Stimulated activated effector memory CD8-positive, alpha-beta T cell treated with anti-CD3 and anti-CD28 coated beads, Interleukin-12 subunit alpha, Interleukin-12 subunit beta, amount 100 ng/mL, for 72 hours (primary cell): ENCODE measurements at regions not wholly inside any gene's neighbourhood (a gene's known extent, or its start where the extent isn't known, plus 50 kb on each side); places are given as distances from the start of the nearest gene placed in this dataset.

ENCODE experiments used
- ATAC-seq: fragments of 150-1000 bp; cut with Tn5 transposase; 2 replicates; pipeline ENCODE4 v1.10.0; 2021
- DNase-seq, 2 donors: peaks; one replicate each; pipeline ENCODE4 v3.0.0; 2021 to 2022; ENCODE audit warnings: low spot score in 2 of 2
- H3K27ac Mint-ChIP-seq: one replicate; pipeline ENCODE4 v1.8.0; 2022; ENCODE audit warnings: mild to moderate bottlenecking, mixed read lengths
- H3K36me3 Mint-ChIP-seq: one replicate; pipeline ENCODE4 v1.8.0; 2022; ENCODE audit warnings: mild to moderate bottlenecking, mixed read lengths
- H3K4me1 Mint-ChIP-seq: one replicate; pipeline ENCODE4 v1.8.0; 2022; ENCODE audit warnings: mixed read lengths
- H3K4me3 Mint-ChIP-seq: one replicate; pipeline ENCODE4 v1.8.0; 2022; ENCODE audit warnings: mild to moderate bottlenecking, mixed read lengths
- H3K9me3 Mint-ChIP-seq: one replicate; pipeline ENCODE4 v1.8.0; 2022; ENCODE audit warnings: mixed read lengths

DNA sequence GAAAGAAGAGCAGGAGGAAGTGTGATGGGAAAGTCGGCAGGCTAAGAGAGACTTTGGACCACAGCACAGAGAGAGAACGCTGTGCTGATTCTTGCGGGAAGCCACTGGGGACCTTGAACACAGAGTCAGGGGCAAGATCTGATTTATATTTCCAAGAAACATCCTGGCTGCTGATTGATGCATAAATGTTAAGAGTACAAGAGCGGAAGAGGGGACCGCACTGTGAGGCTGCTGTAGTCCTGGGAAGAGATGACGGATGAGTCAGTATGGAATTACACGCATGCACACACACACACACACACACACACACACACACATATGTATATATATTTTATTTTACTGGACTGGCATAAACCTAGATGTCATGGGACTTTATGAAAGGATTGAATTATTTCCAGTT lies 865.6 kb upstream of the ID2 start:
- H3K36me3 Mint-ChIP-seq = no peaks in the 10 kb centered on the region
- no peak overlapping the region for H3K27ac Mint-ChIP-seq
- DNase-seq (no peak), ATAC-seq (no peak)
- no peak overlapping the region for H3K4me3 Mint-ChIP-seq
- no peaks in the 10 kb centered on the region for H3K9me3 Mint-ChIP-seq
- H3K4me1 Mint-ChIP-seq = no peaks in the 10 kb centered on the region

DNA sequence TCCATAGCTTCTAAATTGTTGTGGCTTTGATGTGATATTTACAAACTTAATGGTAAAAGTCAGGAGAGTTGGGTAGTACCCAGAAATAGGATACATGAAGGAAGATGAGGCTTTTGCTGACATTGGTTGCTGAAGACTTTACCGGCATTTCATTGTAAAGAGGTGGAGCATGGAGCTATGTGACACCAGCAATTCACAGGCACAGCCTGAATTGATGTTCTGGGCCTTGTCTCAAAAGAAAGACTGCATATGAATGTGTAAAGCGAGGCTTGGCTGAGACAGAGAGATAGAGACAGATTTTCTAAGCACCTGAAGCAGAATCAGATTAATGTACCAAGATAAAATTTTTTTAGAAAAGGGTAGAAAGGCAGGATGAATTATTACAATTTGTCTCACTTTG lies 864.9 kb upstream of the ID2 start:
- no peaks in the 10 kb centered on the region for H3K9me3 Mint-ChIP-seq
- DNase-seq (no peak), ATAC-seq (no peak)
- H3K4me3 Mint-ChIP-seq = no peak overlapping the region
- H3K27ac Mint-ChIP-seq = no peak overlapping the region
- no peaks in the 10 kb centered on the region for H3K4me1 Mint-ChIP-seq
- H3K36me3 Mint-ChIP-seq = no peaks in the 10 kb centered on the region

DNA sequence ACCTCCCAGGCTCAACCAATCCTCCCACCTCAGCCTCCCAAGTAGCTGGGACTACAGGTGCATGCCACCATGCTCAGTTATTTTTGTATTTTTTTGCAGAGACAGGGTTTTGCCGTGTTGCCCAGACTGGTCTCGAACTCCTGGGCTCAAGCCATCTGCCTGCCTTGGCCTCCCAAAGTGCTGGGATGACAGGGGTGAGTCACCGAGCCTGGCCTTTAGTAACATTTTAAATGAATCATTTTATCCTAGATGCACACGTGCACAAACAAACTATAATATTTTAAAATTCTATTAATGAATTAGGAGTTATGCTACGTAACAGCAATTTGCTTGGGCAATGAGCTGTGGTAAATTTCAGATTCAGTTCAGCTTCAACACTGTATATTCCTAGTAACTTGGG lies 862.5 kb upstream of the ID2 start:
- DNase-seq (no peak), ATAC-seq (no peak)

DNA sequence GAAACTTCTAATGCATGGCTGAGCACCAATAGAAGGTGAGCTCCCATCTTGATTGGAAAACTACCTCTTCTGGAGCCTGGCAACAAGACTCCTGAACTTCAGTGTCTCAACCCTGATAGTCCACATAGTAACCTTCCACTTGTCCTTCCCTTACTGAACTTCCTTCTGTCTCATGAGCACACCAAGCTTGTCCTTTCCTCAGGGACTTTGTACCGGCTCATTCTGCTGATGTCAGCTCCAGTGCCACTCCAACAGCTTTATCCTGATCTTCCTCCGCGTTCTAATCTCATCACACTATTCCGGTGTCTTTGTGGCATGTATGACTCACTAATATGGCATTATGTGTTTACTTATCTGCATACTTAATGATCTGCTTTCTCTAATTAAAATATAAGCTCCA lies 862.0 kb upstream of the ID2 start:
- no peak for DNase-seq
- Mint-ChIP-seq H3K4me3 (no peak overlapping the region), H3K36me3 (no peaks in the 10 kb centered on the region), H3K9me3 (no peaks in the 10 kb centered on the region), H3K4me1 (no peaks in the 10 kb centered on the region), H3K27ac (no peak overlapping the region)
- ATAC-seq = no peak

More for the DNA sequence above, 862.5 kb upstream of the ID2 start:
- H3K4me3 Mint-ChIP-seq = no peak overlapping the region
- H3K36me3 Mint-ChIP-seq = no peaks in the 10 kb centered on the region
- H3K27ac Mint-ChIP-seq = no peak overlapping the region
- no peaks in the 10 kb centered on the region for H3K9me3 Mint-ChIP-seq
- H3K4me1 Mint-ChIP-seq = no peaks in the 10 kb centered on the region

GRCh38 chr2:7824211-7824610 lies 857.6 kb upstream of the ID2 start:
- DNase-seq = no peak
- Mint-ChIP-seq H3K4me1 (peaks cover 29% of the 10 kb centered on the region), H3K36me3 (no peaks in the 10 kb centered on the region), H3K27ac (no peak overlapping the region), H3K4me3 (no peak overlapping the region), H3K9me3 (no peaks in the 10 kb centered on the region)
- no peak for ATAC-seq

DNA sequence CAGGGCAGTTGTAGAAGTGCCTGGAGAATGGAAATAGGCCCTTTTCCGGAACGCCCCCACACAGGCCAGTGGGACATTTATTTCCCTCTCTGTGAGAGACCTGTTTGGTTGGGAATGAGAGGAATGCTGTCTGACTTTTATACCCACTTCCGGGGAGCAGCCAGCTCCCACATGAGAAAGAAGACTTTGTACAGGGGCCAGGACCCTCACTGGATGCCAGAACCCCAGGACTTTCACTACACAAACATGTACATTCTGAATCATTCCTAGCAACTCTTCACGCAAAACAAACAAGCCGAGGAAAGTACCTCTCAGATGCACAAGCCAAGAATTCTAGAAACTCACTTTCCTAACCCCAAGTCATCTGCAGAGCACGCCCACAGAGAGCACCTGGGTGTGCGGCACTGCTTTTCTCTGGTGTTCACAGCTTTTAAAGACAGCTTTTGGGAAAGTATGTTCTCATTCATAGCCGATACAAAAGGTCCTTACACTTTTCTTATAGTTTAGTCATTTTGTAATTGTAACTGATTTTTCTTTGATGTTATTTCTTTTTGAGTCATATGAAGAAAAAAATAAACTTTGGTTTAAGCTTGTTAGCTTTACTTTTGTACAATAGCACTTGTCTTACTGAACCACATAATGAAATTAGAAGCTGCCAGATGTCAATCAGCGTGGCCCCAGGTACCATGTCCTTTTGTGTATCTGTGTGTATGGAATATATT lies 856.1 kb upstream of the ID2 start:
- Mint-ChIP-seq H3K4me1 (peaks cover 37% of the 10 kb centered on the region), H3K36me3 (no peaks in the 10 kb centered on the region), H3K27ac (peak overlapping the region; percentile 89), H3K4me3 (peak overlapping the region; percentile 48), H3K9me3 (peaks cover 4% of the 10 kb centered on the region)
- DNase-seq (peak in 1 of 2 donors; percentile 74), ATAC-seq (peak; percentile 96)

DNA sequence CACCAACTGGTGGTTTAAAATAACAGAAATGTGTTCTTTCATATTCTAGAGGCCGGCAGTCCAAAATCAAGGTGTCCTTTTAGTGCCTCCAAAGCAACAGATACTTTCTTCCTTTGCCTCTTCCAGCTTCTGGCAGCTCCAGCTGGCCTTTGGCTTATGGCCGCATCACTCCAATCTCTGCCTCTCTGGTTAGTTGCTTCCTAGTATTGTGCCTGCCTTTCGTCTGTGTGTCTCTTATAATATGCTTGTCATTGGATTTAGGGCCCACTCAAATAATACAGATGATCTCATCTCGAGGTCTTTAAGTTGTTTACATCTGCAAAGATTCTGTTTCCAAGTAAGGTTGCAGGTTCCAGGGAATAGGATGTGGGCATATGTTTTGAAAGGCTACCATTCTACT lies 855.2 kb upstream of the ID2 start:
- Mint-ChIP-seq H3K27ac (peak overlapping the region; percentile 89), H3K9me3 (peaks cover 4% of the 10 kb centered on the region), H3K36me3 (no peaks in the 10 kb centered on the region), H3K4me3 (peak overlapping the region; percentile 48), H3K4me1 (peaks cover 37% of the 10 kb centered on the region)
- no peak for DNase-seq
- ATAC-seq = peak; percentile 29

- ATAC-seq (no peak), DNase-seq (no peak)
- Mint-ChIP-seq H3K9me3 (peaks cover 4% of the 10 kb centered on the region), H3K4me1 (peaks cover 37% of the 10 kb centered on the region), H3K4me3 (no peak overlapping the region), H3K27ac (no peak overlapping the region), H3K36me3 (no peaks in the 10 kb centered on the region)
These were observed 852.6 kb upstream of the ID2 start for GRCh38 chr2:7829241-7829640.

DNA sequence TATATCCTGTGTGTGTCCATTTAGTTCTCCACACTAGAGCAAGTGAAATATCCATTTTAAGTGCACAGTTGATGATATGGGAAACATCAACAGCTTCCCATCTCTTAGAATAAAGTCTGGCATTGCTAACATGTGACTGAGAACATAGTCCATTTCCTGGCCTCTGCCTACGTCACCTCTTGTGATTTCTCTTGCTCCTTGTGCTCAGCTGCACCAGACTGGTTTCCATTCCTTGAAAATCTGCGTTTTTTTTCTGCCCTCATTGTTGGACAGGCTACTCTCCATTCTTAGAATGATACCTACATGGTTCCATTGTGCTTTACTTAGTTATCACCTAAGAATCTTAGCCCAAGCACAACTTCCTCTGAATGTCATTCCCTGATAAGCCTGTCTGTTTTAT lies 851.2 kb upstream of the ID2 start:
- Mint-ChIP-seq H3K4me1 (peaks cover 34% of the 10 kb centered on the region), H3K4me3 (no peak overlapping the region), H3K9me3 (peaks cover 4% of the 10 kb centered on the region), H3K27ac (no peak overlapping the region), H3K36me3 (no peaks in the 10 kb centered on the region)
- DNase-seq = no peak
- ATAC-seq = no peak

GRCh38 chr2:7835151-7835550 lies 846.7 kb upstream of the ID2 start:
- peaks cover 9% of the 10 kb centered on the region for H3K4me1 Mint-ChIP-seq
- no peak overlapping the region for H3K27ac Mint-ChIP-seq
- H3K9me3 Mint-ChIP-seq = no peaks in the 10 kb centered on the region
- DNase-seq (no peak), ATAC-seq (no peak)
- H3K4me3 Mint-ChIP-seq = no peak overlapping the region
- no peaks in the 10 kb centered on the region for H3K36me3 Mint-ChIP-seq

GRCh38 chr2:7835693-7836680 lies 845.9 kb upstream of the ID2 start:
- Mint-ChIP-seq H3K9me3 (no peaks in the 10 kb centered on the region), H3K27ac (no peak overlapping the region), H3K4me1 (peaks cover 7% of the 10 kb centered on the region), H3K36me3 (no peaks in the 10 kb centered on the region), H3K4me3 (no peak overlapping the region)
- DNase-seq = no peak
- ATAC-seq = no peak

DNA sequence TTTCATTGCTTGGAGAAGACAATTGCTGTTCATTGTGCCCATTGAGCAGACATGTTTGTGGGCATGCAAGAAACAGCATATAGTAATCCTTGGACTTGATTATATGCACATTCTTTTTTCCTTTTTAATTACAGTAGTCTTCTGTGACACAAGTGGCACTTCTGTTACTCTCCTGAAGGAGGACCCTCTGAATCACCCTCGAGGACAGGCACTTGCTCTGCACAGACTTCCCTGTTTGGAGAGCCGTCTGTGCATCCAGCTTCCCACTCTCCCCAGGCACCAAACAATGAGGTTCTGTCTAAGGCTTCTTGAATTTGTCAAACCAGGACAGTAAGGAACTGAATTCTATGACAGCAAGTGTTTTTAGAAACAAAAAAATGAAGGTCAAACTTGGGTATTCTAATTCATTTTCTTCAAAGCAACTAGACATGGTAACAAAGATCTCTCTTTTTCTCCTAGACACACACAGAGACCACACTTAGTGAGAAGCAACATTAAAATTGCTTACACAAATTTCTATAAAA lies 844.6 kb upstream of the ID2 start:
- Mint-ChIP-seq H3K4me3 (no peak overlapping the region), H3K27ac (no peak overlapping the region), H3K4me1 (peaks cover 11% of the 10 kb centered on the region), H3K9me3 (no peaks in the 10 kb centered on the region), H3K36me3 (no peaks in the 10 kb centered on the region)
- no peak for ATAC-seq
- no peak for DNase-seq

GRCh38 chr2:7838669-7839068 lies 843.2 kb upstream of the ID2 start:
- ATAC-seq = no peak

GRCh38 chr2:7840651-7841380 lies 841.0 kb upstream of the ID2 start:
- ATAC-seq = no peak
- peaks cover 17% of the 10 kb centered on the region for H3K4me1 Mint-ChIP-seq
- peak in 1 of 2 donors; percentile 47 for DNase-seq

More at GRCh38 chr2:7838669-7839068, 843.2 kb upstream of the ID2 start:
- Mint-ChIP-seq H3K9me3 (no peaks in the 10 kb centered on the region), H3K4me1 (peaks cover 11% of the 10 kb centered on the region), H3K36me3 (no peaks in the 10 kb centered on the region), H3K27ac (no peak overlapping the region), H3K4me3 (no peak overlapping the region)
- peak in 1 of 2 donors; percentile 29 for DNase-seq

DNA sequence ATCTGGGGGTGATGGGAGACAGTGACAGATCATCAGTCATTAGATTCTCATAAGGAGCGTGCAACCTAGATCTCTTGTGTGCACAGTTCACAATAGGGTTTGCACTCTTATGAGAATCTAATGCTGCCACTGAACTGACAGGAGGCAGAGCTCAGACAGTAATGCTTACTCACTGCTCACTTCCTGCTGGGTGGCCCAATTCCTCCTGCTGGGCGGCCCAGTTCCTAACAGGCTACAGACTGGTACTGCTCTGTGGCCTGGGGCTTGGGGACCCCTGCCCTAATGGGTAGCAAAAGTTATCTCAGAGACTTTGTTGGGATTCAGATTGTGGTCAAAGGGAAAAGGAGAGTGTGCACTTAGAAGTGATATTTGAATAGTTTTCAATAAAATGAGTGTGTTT lies 840.1 kb upstream of the ID2 start:
- H3K36me3 Mint-ChIP-seq = no peaks in the 10 kb centered on the region
- H3K4me1 Mint-ChIP-seq = peaks cover 12% of the 10 kb centered on the region
- no peak overlapping the region for H3K4me3 Mint-ChIP-seq
- ATAC-seq = peak; percentile 56
- peak overlapping the region; percentile 56 for H3K27ac Mint-ChIP-seq
- no peaks in the 10 kb centered on the region for H3K9me3 Mint-ChIP-seq
- DNase-seq = peak in 1 of 2 donors; percentile 49

More at GRCh38 chr2:7840651-7841380, 841.0 kb upstream of the ID2 start:
- no peak overlapping the region for H3K27ac Mint-ChIP-seq
- H3K9me3 Mint-ChIP-seq = no peaks in the 10 kb centered on the region
- no peaks in the 10 kb centered on the region for H3K36me3 Mint-ChIP-seq
- H3K4me3 Mint-ChIP-seq = no peak overlapping the region
